ENCODE measurements at regions not wholly inside any gene's neighbourhood (a gene's known extent, or its start where the extent isn't known, plus 50 kb on each side); places are given as distances from the start of the nearest gene placed in this dataset.

- no peak for TF ChIP-seq CTCF (tag by site-specific recombination; IDR thresholded peaks at IDR 0.05)
- TF ChIP-seq ZNF76 (tag by site-specific recombination; IDR thresholded peaks at IDR 0.05; ENCODE audit: borderline replicate concordance, low read depth): no peak
- no peak for TF ChIP-seq ZNF626 (tag by site-specific recombination; IDR thresholded peaks at IDR 0.05)
- no peak for TF ChIP-seq PATZ1 (tag by site-specific recombination; IDR thresholded peaks at IDR 0.05)
- no peak for TF ChIP-seq ZNF513 (tag by site-specific recombination; IDR thresholded peaks at IDR 0.05)
- TF ChIP-seq ZNF530 (tag by site-specific recombination; IDR thresholded peaks at IDR 0.05; ENCODE audit: low read depth): no peak
- TF ChIP-seq ZNF549 (tag by site-specific recombination; IDR thresholded peaks at IDR 0.05): no peak
- no peak for TF ChIP-seq ZNF366 (tag by site-specific recombination; conservative IDR thresholded peaks at IDR 0.05)
- TF ChIP-seq YY1 (tag by site-specific recombination; IDR thresholded peaks at IDR 0.05): no peak
- no peak for TF ChIP-seq ZNF354C (tag by site-specific recombination; IDR thresholded peaks at IDR 0.05; ENCODE audit: borderline replicate concordance, low read depth)
- no peak for TF ChIP-seq ZNF658 (tag by site-specific recombination; IDR thresholded peaks at IDR 0.05)
- no peak for TF ChIP-seq ZNF791 (tag by site-specific recombination; IDR thresholded peaks at IDR 0.05)
- TF ChIP-seq, protein P1, sequence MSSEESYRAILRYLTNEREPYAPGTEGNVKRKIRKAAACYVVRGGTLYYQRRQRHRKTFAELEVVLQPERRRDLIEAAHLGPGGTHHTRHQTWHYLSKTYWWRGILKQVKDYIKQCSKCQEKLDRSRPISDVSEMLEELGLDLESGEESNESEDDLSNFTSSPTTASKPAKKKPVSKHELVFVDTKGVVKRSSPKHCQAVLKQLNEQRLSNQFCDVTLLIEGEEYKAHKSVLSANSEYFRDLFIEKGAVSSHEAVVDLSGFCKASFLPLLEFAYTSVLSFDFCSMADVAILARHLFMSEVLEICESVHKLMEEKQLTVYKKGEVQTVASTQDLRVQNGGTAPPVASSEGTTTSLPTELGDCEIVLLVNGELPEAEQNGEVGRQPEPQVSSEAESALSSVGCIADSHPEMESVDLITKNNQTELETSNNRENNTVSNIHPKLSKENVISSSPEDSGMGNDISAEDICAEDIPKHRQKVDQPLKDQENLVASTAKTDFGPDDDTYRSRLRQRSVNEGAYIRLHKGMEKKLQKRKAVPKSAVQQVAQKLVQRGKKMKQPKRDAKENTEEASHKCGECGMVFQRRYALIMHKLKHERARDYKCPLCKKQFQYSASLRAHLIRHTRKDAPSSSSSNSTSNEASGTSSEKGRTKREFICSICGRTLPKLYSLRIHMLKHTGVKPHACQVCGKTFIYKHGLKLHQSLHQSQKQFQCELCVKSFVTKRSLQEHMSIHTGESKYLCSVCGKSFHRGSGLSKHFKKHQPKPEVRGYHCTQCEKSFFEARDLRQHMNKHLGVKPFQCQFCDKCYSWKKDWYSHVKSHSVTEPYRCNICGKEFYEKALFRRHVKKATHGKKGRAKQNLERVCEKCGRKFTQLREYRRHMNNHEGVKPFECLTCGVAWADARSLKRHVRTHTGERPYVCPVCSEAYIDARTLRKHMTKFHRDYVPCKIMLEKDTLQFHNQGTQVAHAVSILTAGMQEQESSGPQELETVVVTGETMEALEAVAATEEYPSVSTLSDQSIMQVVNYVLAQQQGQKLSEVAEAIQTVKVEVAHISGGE (tag by site-specific recombination; conservative IDR thresholded peaks at IDR 0.05; ENCODE audit: low read depth): no peak
Measured at GRCh38 chr19:28577666-28578065, 635.3 kb downstream of the UQCRFS1 start.
